Activated T-cell treated with anti-CD3 and anti-CD28 coated beads, Interleukin-2, amount 50 U/mL, for 48 hours (primary cell): ENCODE measurements at regions not wholly inside any gene's neighbourhood (a gene's known extent, or its start where the extent isn't known, plus 50 kb on each side); places are given as distances from the start of the nearest gene placed in this dataset.
"Not testable (repeated sequence)": the region's sequence is repeated elsewhere in the genome, so short reads cannot be mapped to it uniquely, and the experiment has no call there.

ENCODE experiments used
- DNase-seq, 2 experiments: peaks; one replicate each; pipeline ENCODE4 v3.0.0-alpha.2; 2020

DNA sequence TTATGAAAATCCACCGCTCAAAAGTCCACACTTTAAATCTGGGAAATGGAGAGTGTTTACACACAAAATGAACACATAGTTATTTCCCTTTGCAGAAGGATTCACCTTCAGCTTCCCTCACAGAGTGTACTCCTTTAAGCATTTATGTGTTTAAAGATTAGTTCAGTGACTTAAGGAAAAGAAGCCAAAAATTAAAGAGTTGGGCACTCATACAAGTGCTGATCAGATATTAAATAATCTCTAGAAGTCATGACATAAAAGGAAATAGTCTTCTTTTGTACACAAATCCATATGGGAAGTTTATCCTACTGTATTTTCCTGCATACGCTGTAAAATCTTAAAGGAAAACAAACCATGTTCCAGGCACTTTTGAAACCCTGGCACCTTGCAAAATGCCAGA, 174.2 kb downstream of the LNPK start:
- DNase-seq, result no peak

DNA sequence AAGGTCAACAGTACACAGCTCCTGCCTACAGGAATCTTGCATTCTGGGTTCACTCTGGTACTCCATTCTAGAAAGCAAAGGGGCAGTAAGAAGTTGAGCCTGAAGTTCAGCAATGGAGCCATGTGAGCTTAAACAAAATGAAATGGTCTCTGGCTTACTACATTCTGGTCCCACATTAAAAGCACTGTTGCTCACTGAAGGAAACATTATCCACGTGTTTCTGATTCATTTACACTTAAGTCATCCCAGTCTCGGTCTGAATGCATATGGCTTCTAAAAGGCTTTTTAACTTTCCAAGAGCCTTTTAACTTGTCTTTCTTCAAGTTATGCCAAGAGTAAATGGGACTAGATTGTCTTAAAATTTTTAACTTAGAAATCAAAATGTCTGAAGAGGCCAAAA, 177.8 kb downstream of the LNPK start:
- DNase-seq, result no peak

DNA sequence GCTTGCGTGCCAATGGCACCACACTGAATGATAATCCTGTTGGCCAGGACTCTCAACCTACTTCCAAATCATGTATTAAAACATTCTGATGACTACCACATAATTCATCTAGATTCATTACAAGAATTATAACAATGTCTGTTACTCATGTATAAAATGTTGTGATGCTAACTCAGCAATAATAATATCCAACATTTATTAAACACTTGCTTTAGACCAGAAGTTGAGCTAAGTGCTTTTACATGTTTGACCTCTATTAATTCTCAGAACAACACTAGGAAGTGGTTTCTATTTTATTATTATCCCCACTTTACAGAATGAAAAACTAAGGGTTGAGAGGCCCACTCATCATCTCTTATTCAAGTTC, 178.4 kb downstream of the LNPK start:
- DNase-seq, result no peak

DNA sequence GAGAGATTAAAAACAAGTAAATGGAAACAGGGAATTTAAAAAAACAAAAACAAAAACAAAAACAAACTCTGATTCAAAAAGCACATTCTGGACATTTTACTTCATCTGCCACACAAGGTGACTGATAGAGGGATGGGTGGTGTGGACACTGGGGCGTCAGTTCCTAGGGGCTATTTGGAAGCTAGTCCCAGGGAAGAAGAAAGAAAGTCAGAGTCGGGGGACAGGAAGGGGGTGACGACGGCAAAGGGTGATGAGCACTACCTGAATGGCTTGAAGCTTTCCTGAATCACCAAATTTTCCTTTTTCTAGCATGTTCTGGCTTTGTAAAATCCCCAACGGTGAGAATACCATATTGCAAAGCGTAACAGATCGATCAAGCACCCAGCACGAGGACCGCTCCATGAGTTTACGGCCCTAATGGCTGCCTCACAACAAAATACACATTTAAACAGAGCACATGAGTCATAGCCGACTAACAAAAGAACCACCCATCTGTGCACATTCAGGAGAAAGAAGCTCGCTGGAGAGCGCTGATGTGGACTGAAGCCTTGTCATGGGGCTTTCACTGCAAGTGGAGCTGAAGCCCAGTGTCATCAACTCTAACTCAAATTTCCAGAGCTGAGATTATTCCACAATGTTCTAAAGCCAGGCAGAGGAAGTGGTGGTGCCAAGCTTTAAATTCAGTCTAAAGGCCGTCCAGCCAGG, 178.9 kb downstream of the LNPK start:
- DNase-seq, result no peak

GRCh38 chr2:175817221-175817620, 184.8 kb downstream of the LNPK start:
- DNase-seq, result no peak

DNA sequence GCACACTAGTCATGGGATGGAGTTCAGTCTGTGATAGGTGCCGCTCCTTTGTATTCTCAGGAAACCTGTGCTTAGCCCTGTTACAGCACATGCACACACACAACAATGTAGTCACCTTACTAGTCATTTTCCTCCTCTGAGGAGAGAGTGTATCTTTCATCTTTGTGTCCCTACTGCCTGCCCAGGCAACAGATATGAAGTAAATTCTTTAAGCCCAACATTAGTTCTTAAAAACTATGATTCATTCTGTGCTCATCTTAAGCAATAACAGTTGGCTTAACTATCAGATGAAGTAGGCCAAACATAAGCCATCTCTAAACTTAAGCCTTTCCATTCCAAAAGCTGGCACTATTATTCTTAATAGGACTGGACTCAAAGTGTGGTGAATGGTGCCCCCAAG, 186.5 kb downstream of the LNPK start:
- no peak for DNase-seq

DNA sequence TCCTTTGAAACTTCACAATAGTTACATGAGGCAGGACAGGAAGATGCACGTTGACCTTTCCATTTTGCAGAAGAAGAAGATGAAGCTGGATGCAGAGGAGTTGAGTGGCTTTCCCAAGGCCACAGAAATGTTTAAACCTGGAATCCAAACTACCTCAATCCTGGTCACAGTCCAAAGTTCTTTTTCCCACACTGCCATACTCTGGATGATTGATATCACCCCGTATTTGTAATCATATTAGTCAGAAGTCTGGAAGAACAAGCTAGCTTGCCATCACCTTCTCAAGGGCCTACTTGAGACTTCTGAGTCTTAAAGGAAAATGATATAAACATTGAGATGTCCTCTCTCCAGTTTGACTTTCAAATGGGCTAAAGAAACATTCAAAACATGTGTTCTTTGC, 190.1 kb downstream of the LNPK start:
- no peak for DNase-seq

- no peak for DNase-seq
These were observed 193.2 kb downstream of the LNPK start for GRCh38 chr2:175808858-175809257.

DNA sequence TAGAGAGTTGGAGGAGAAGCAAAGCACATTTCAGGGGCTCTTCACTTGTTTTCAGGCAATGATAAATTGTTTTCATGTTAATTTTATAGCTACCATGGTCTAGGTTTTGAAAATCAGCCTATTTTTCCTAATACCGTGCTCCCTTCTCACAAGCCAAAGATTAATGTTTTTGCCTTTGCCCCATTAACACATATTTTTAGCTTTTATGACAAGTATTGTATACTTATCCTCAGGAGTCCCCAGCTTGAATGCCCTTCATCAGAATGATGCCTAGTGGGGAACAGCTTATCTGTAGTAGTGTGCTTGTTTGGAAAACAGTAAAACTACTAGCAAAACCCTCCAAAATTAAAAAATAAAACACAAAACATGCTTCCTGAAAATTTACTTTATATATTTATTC, 194.0 kb downstream of the LNPK start:
- no peak for DNase-seq

- DNase-seq, result no peak
These were observed 194.8 kb downstream of the LNPK start for GRCh38 chr2:175807031-175807873.

DNA sequence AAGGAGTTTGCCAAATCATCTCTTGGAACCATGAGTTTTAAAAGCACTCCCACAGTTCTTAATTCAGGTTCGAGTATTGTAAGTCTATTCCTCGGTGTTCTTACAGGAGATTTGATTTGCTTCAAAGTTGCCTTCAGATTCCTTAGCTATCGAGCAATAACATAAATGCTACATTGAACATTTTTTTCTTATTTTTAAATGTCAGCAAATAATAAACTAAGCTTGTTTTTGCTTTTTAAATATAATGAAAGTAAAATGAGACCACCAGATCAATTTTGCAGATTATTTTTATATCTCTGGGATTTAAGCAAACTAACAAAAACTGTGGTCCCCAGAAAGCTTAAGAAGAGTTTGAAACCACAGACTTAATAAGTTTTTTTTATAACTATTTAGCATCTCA, 195.5 kb downstream of the LNPK start:
- no peak for DNase-seq

DNA sequence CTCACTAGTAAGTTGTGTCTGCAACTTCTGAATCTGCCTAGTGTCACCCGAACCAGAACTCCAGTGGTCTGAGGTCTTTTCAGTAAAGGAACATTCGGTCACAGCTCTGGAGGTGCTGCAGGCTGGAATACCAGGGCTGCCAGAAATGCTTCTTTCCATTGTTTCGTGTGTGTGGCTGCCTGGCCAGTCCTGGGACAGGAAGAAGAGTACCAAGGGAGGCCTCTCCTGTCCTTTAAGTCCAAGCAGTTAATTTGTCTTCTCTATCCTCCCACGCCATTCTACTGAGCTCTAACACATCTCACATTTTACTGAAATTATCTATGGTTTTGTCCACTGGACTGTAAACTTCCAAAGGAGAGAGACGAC, 196.0 kb downstream of the LNPK start:
- DNase-seq, result no peak

DNA sequence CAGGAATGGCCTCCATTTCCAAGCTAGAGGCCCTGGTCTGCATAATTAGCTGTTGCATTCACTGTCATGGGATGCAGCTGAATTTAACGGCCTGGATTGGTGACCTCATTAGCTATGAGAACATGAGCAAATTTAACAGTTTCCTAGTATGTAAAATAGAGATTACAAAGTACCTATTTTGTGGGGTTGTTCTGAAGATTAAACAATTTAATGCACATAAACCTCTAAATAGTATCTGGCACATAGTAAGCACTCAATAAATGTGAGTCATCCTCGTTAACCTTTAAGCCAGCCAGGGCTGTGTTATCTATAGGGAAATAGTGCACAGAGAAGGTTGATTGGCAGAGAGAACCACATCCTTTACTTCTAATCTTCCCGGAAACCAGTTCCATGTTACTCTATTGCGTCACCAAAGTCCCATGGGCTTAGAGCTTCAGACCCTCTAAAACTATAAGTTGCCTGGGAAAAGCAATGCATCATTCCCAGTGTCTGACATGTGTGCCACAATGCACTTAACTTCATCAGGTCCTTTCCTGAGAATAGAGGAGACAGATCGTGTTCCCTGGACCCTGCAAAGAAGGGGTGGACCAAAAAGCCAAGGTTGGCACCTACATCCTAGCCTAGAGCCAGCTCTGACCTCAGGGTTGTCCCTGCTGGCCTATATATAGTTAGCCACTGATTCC, 196.5 kb downstream of the LNPK start:
- DNase-seq, result no peak

- DNase-seq, result no peak
These were observed 197.9 kb downstream of the LNPK start for GRCh38 chr2:175804122-175804521.

- not testable (repeated sequence) for DNase-seq
These were observed 205.6 kb downstream of the LNPK start for GRCh38 chr2:175796422-175796821.

GRCh38 chr2:175793648-175794047, 208.4 kb downstream of the LNPK start:
- DNase-seq, result no peak

DNA sequence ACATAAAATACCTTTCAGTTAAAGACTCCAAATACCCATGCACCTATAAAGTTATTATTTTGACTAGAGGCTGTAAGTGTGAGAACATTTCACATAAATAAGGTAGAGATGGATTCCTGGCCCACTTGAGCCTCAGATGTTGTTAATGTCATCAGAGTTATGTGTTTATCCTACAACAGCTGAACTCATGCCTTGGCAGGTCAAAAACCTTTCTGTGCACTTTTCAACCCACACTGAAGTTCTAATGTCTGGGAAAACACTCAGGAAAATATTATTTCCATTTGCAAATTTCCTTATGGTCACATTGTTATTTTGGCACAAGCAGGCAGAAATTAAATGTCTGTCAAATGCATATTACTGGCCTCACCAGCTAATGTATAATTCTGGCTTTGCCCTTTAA, 209.2 kb downstream of the LNPK start:
- no peak for DNase-seq

DNA sequence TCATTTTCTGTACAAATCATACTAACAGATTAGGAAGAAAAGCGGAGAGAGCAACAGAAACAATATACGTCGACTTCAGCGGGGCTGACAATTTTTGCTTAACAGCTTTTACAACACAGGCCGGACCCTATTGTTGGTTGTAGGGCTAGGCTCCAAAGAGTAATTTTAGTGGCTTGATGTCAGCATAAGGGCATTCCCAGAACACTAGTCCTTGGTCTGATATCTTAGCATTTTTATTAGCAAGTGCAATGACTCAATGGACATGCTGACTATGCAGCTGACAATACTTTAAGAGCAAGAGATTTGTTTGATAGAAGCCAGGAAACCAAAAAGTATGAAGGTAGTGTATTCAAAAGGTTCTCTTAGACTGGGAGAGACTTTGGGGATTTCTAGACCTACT, 209.9 kb downstream of the LNPK start:
- DNase-seq, result no peak

DNA sequence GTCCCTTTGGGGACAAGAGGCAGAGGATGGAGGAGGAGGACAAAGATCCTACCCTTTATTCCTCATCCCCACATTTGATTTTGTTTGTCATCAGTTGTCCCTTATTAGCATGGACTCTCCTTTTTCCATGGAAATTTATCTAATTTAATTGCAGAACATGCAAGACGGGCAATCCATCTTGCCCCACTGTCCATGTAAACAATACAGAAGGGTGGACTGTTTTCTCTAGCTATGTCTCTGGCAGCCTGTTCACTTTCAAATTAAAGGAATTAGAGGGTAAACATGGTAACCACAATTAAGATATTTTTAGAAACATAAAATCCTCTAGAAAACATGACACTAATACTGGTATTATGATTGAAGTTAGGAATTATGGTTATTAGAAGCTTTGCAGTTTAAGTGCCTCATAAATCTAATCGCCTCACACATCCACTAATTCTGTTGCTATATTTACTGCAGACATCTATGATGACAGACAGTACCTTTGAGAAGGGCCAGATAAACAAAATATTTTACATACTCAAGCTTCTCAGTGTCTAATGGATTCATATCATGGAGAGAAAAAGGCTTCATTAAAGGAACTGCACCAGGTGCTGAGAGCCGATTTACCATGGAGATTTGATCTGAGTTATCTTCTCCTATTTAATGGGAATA, 215.5 kb downstream of the LNPK start:
- no peak for DNase-seq

DNA sequence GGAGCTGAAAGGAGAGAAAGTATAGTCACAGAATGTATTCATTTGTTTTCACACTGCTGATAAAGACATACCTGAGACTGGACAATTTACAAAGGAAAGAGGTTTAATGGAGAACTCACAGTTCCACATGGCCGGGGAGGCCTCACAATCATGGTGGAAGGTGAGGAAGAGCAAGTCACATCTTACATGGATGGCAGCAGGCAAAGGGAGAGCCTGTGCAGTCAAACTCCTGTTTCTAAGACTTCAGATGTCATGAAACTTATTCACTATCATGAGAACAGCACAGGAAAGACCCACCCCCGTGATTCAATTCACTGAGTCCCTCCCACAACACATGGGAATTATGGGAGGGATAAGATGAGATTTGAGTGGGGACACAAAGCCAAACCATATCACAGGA, 224.7 kb downstream of the LNPK start:
- not testable (repeated sequence) for DNase-seq

DNA sequence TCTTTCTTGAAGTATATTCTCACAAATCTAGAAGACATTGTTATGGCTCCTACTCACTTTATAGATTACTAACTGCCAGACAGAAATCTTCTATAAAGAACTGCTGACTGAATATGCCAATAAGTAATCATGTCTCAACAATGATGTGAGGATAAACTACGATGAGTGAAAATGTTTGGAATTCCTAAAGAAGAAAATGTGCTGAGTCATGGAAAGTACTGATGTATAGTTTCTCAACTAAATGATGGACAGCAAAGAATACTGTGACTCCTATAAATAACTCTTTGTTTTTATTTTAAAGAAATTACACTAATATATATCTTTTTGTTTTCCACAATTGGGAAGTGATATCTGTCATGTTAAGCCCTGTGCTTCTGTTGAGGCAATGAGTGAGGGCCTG, 232.9 kb downstream of the LNPK start:
- no peak for DNase-seq

DNA sequence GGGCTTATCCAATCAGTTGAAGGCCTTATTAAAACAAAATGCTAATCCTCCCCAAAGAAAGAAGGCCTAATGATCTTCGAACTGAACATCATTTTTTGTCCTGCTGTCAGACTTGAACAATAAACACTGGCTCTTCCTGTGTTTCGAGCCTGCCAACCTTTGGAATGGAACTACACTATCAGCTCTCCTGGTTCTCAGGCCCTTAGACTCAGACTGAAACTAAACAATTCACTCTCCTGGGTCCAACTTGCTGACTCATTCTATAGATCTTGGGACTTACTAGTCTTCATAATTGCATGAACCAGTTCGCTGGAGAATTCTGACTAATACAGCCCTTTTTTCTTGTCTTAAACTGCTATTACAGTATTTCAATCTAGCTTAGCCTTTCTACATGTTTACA, 235.2 kb downstream of the LNPK start:
- no peak for DNase-seq

GRCh38 chr2:175755656-175756386, 246.2 kb downstream of the LNPK start:
- no peak for DNase-seq
